ENCODE measurements at regions not wholly inside any gene's neighbourhood (a gene's known extent, or its start where the extent isn't known, plus 50 kb on each side); places are given as distances from the start of the nearest gene placed in this dataset.

DNA sequence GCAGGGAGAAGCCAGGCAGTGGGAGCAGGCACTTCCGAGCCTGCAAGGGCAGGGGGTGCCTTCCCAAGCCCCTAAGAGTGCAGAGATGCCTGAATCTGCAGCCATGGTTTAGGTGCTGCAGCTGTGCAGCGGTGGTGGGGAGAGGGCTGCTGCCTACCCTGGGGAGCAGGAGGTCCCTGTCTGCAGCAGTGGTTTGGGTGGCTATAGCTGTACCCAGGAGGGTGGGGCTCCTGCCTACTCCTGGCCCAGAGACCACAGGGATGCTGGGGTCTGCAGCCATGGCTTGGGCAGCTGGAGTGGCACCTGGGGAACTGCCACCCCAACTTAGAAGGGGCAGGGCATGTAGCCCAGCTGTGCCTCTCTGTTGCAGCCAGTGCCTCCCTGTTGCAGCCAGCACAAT is 488.1 kb upstream of the THBS1 start:
- TF ChIP-seq, protein P1, sequence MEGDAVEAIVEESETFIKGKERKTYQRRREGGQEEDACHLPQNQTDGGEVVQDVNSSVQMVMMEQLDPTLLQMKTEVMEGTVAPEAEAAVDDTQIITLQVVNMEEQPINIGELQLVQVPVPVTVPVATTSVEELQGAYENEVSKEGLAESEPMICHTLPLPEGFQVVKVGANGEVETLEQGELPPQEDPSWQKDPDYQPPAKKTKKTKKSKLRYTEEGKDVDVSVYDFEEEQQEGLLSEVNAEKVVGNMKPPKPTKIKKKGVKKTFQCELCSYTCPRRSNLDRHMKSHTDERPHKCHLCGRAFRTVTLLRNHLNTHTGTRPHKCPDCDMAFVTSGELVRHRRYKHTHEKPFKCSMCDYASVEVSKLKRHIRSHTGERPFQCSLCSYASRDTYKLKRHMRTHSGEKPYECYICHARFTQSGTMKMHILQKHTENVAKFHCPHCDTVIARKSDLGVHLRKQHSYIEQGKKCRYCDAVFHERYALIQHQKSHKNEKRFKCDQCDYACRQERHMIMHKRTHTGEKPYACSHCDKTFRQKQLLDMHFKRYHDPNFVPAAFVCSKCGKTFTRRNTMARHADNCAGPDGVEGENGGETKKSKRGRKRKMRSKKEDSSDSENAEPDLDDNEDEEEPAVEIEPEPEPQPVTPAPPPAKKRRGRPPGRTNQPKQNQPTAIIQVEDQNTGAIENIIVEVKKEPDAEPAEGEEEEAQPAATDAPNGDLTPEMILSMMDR (IDR thresholded peaks at IDR 0.05; ENCODE audit: low read depth, low read length) = no peak
- no peak for TF ChIP-seq EZH2phosphoT487 (IDR thresholded peaks at IDR 0.05; ENCODE audit: low read depth)

Data from OCI-LY3 (cell line).